ENCODE measurements at regions not wholly inside any gene's neighbourhood (a gene's known extent, or its start where the extent isn't known, plus 50 kb on each side); places are given as distances from the start of the nearest gene placed in this dataset.

GRCh38 chr4:148764720-148765119, 322.5 kb upstream of the NR3C2 start:
- no peaks in the 10 kb centered on the region for H3K9me3 ChIP-seq (ENCODE audit: low read depth)
- no peak overlapping the region for H3K9ac ChIP-seq
- no peak for DNase-seq
- no peak overlapping the region for H3K27ac ChIP-seq
- 36 to 45% methylated on average over 2 of the region's 2 CpGs for WGBS, 2 experiments (ENCODE audit: low coverage in 1 of 2, low lambda C conversion rate in 2 of 2, missing lambda C conversion rate in 2 of 2)
- no peaks in the 10 kb centered on the region for H3K4me1 ChIP-seq (ENCODE audit: insufficient read depth)
- H3K4me2 ChIP-seq (ENCODE audit: unreplicated experiment): no peak overlapping the region
- H4K20me1 ChIP-seq (ENCODE audit: insufficient read depth): no peaks in the 10 kb centered on the region
- no peaks in the 10 kb centered on the region for H3K36me3 ChIP-seq (ENCODE audit: low read depth)
- TF ChIP-seq EZH2 (IDR thresholded peaks at IDR 0.05; ENCODE audit: insufficient read depth, poor library complexity, severe bottlenecking) (no peak), EZH2phosphoT487 (IDR thresholded peaks at IDR 0.05; ENCODE audit: insufficient read depth, low read depth) (no peak)
- H3K4me3 ChIP-seq: no peak overlapping the region
- no peak overlapping the region for H2AFZ ChIP-seq
- H3K79me2 ChIP-seq (ENCODE audit: insufficient read depth): no peaks in the 10 kb centered on the region
- in situ Hi-C loops (cut with MboI): no loop called here
- no peaks in the 10 kb centered on the region for H3K9me2 ChIP-seq (ENCODE audit: insufficient read depth)
- H3F3A ChIP-seq (ENCODE audit: insufficient read depth): no peaks in the 10 kb centered on the region
- no peaks in the 10 kb centered on the region for H3K27me3 ChIP-seq (replicated peaks; ENCODE audit: insufficient read depth)

- no peak overlapping the region for H2AFZ ChIP-seq
Observed at GRCh38 chr4:148757171-148757570, 315.0 kb upstream of the NR3C2 start.

GRCh38 chr4:148749403-148749802, 307.2 kb upstream of the NR3C2 start:
- no peak overlapping the region for H3K4me3 ChIP-seq
- no peaks in the 10 kb centered on the region for H3K27me3 ChIP-seq (replicated peaks; ENCODE audit: insufficient read depth)
- H3K9me2 ChIP-seq (ENCODE audit: insufficient read depth): no peaks in the 10 kb centered on the region
- H3K79me2 ChIP-seq (ENCODE audit: insufficient read depth): no peaks in the 10 kb centered on the region
- in situ Hi-C loops (cut with MboI): no loop called here
- H3F3A ChIP-seq (ENCODE audit: insufficient read depth): no peaks in the 10 kb centered on the region
- no peaks in the 10 kb centered on the region for H3K36me3 ChIP-seq (ENCODE audit: low read depth)
- 46 to 52% methylated on average over 3 of the region's 3 CpGs for WGBS, 2 experiments (ENCODE audit: low coverage in 1 of 2, low lambda C conversion rate in 2 of 2, missing lambda C conversion rate in 2 of 2)
- no peak overlapping the region for H2AFZ ChIP-seq
- TF ChIP-seq EZH2 (IDR thresholded peaks at IDR 0.05; ENCODE audit: insufficient read depth, poor library complexity, severe bottlenecking): no peak
- no peak for TF ChIP-seq EZH2phosphoT487 (IDR thresholded peaks at IDR 0.05; ENCODE audit: insufficient read depth, low read depth)
- DNase-seq: no peak
- H3K27ac ChIP-seq: no peak overlapping the region
- no peaks in the 10 kb centered on the region for H4K20me1 ChIP-seq (ENCODE audit: insufficient read depth)
- H3K4me1 ChIP-seq (ENCODE audit: insufficient read depth): no peaks in the 10 kb centered on the region
- H3K9ac ChIP-seq: no peak overlapping the region
- H3K4me2 ChIP-seq (ENCODE audit: unreplicated experiment): no peak overlapping the region
- H3K9me3 ChIP-seq (ENCODE audit: low read depth): no peaks in the 10 kb centered on the region

More at GRCh38 chr4:148757171-148757570, 315.0 kb upstream of the NR3C2 start:
- H3K4me1 ChIP-seq (ENCODE audit: insufficient read depth): no peaks in the 10 kb centered on the region
- H3K4me2 ChIP-seq (ENCODE audit: unreplicated experiment): no peak overlapping the region
- no peaks in the 10 kb centered on the region for H3F3A ChIP-seq (ENCODE audit: insufficient read depth)
- no peaks in the 10 kb centered on the region for H3K36me3 ChIP-seq (ENCODE audit: low read depth)
- no peak for TF ChIP-seq EZH2phosphoT487 (IDR thresholded peaks at IDR 0.05; ENCODE audit: insufficient read depth, low read depth)
- TF ChIP-seq EZH2 (IDR thresholded peaks at IDR 0.05; ENCODE audit: insufficient read depth, poor library complexity, severe bottlenecking): no peak
- DNase-seq: no peak
- H3K9me3 ChIP-seq (ENCODE audit: low read depth): no peaks in the 10 kb centered on the region
- no peak overlapping the region for H3K27ac ChIP-seq
- no peak overlapping the region for H3K9ac ChIP-seq
- 10 to 15% methylated on average over 1 of the region's 1 CpG for WGBS, 2 experiments (ENCODE audit: low coverage in 1 of 2, low lambda C conversion rate in 2 of 2, missing lambda C conversion rate in 2 of 2)
- in situ Hi-C loops (cut with MboI): no loop called here
- H3K79me2 ChIP-seq (ENCODE audit: insufficient read depth): no peaks in the 10 kb centered on the region
- H3K4me3 ChIP-seq: no peak overlapping the region
- no peaks in the 10 kb centered on the region for H4K20me1 ChIP-seq (ENCODE audit: insufficient read depth)
- no peaks in the 10 kb centered on the region for H3K27me3 ChIP-seq (replicated peaks; ENCODE audit: insufficient read depth)
- H3K9me2 ChIP-seq (ENCODE audit: insufficient read depth): no peaks in the 10 kb centered on the region

GRCh38 chr4:148747721-148748268, 305.6 kb upstream of the NR3C2 start:
- Histone ChIP-seq H3K27me3 (replicated peaks; ENCODE audit: insufficient read depth) (no peaks in the 10 kb centered on the region), H3K4me2 (ENCODE audit: unreplicated experiment) (no peak overlapping the region), H3K9me3 (ENCODE audit: low read depth) (no peaks in the 10 kb centered on the region), H3K4me1 (ENCODE audit: insufficient read depth) (no peaks in the 10 kb centered on the region), H3K9me2 (ENCODE audit: insufficient read depth) (no peaks in the 10 kb centered on the region), H3F3A (ENCODE audit: insufficient read depth) (no peaks in the 10 kb centered on the region), H4K20me1 (ENCODE audit: insufficient read depth) (no peaks in the 10 kb centered on the region), H3K4me3 (no peak overlapping the region), H2AFZ (no peak overlapping the region), H3K36me3 (ENCODE audit: low read depth) (no peaks in the 10 kb centered on the region), H3K27ac (no peak overlapping the region), H3K79me2 (ENCODE audit: insufficient read depth) (no peaks in the 10 kb centered on the region), H3K9ac (no peak overlapping the region)
- TF ChIP-seq EZH2 (IDR thresholded peaks at IDR 0.05; ENCODE audit: insufficient read depth, poor library complexity, severe bottlenecking) (no peak), EZH2phosphoT487 (IDR thresholded peaks at IDR 0.05; ENCODE audit: insufficient read depth, low read depth) (no peak)
- in situ Hi-C loops (cut with MboI): no loop called here
- 16 to 22% methylated on average over 4 of the region's 4 CpGs for WGBS, 2 experiments (ENCODE audit: low coverage in 1 of 2, low lambda C conversion rate in 2 of 2, missing lambda C conversion rate in 2 of 2)
- no peak for DNase-seq

- no peaks in the 10 kb centered on the region for H3K4me1 ChIP-seq (ENCODE audit: insufficient read depth)
- H3K4me3 ChIP-seq: no peak overlapping the region
- no peaks in the 10 kb centered on the region for H3K27me3 ChIP-seq (replicated peaks; ENCODE audit: insufficient read depth)
- no peaks in the 10 kb centered on the region for H3K79me2 ChIP-seq (ENCODE audit: insufficient read depth)
- no peaks in the 10 kb centered on the region for H3K9me2 ChIP-seq (ENCODE audit: insufficient read depth)
- H2AFZ ChIP-seq: no peak overlapping the region
- no peaks in the 10 kb centered on the region for H4K20me1 ChIP-seq (ENCODE audit: insufficient read depth)
- H3K9ac ChIP-seq: no peak overlapping the region
- H3K9me3 ChIP-seq (ENCODE audit: low read depth): no peaks in the 10 kb centered on the region
- no peak overlapping the region for H3K4me2 ChIP-seq (ENCODE audit: unreplicated experiment)
- in situ Hi-C loops (cut with MboI): no loop called here
- no peak for TF ChIP-seq EZH2phosphoT487 (IDR thresholded peaks at IDR 0.05; ENCODE audit: insufficient read depth, low read depth)
- H3K36me3 ChIP-seq (ENCODE audit: low read depth): no peaks in the 10 kb centered on the region
- H3F3A ChIP-seq (ENCODE audit: insufficient read depth): no peaks in the 10 kb centered on the region
- no peak for DNase-seq
- H3K27ac ChIP-seq: no peak overlapping the region
- WGBS, 2 experiments (ENCODE audit: low coverage in 1 of 2, low lambda C conversion rate in 2 of 2, missing lambda C conversion rate in 2 of 2): 11 to 30% methylated on average over 1 of the region's 1 CpG
Observed at GRCh38 chr4:148740701-148741100, 298.5 kb upstream of the NR3C2 start.
